ENCODE measurements at regions not wholly inside any gene's neighbourhood (a gene's known extent, or its start where the extent isn't known, plus 50 kb on each side); places are given as distances from the start of the nearest gene placed in this dataset.

DNA sequence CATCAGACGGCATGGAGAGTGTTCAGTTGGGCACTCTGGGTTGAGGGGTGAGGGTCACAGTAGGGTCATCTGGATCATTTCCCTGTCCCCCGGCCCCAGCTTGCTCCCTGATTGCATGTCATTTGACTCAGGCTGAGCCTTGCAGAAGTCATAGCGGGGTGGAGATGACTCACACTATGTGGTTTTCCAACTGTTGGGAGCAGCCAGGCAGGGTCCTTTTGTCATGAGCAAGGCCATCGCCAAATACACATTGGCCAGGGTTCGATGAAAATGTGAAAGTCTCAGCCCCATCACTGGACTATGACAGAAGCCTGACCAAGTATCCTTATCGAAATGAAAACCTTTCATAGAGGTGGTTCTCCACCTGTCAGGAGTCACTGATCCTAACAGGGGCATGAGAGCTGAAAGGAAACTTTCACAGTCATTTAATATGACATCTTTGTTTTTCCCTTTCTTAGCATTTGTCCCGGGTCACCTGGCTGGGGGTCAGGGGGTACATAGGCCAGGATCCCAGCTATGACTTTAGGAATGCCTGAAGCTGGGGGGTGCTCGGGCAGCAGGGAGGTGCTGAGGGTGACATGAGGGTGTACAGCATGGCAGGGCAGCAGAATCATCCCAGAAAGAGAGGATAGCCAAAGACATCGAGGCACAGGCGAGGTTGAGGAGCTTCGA is 70.2 kb upstream of the CD93 start:
- Histone ChIP-seq H3K4me3 (no peak overlapping the region), H3K27ac (peak overlapping the region; percentile 95)
- TF ChIP-seq, protein P1, sequence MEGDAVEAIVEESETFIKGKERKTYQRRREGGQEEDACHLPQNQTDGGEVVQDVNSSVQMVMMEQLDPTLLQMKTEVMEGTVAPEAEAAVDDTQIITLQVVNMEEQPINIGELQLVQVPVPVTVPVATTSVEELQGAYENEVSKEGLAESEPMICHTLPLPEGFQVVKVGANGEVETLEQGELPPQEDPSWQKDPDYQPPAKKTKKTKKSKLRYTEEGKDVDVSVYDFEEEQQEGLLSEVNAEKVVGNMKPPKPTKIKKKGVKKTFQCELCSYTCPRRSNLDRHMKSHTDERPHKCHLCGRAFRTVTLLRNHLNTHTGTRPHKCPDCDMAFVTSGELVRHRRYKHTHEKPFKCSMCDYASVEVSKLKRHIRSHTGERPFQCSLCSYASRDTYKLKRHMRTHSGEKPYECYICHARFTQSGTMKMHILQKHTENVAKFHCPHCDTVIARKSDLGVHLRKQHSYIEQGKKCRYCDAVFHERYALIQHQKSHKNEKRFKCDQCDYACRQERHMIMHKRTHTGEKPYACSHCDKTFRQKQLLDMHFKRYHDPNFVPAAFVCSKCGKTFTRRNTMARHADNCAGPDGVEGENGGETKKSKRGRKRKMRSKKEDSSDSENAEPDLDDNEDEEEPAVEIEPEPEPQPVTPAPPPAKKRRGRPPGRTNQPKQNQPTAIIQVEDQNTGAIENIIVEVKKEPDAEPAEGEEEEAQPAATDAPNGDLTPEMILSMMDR (IDR thresholded peaks at IDR 0.05) = no peak
- DNase-seq (ENCODE audit: low spot score) = peak; percentile 88

DNA sequence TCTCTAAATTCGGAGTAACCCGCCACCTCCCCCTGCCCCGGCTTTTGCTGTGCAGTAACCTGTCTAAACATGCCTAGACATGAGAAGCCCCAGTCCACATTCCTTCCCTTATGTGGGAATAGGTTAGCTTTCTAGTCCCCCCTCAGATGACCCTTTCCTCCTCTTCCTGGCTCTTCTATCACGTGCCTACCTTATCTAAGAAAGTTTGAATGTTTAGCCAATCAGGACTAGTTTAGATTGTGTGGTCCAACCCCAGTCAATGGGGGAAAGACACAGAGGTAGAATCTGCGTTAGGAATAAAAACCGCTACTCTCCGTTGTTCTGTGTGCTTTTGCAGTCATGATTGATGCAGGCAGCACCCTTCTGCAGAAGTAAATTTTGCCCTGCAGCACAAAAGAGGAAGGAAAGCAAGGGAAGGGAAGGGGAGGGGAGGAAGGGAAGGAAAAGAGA is 69.0 kb upstream of the CD93 start:
- H3K27ac ChIP-seq = peak overlapping the region; percentile 55 to 95
- DNase-seq (ENCODE audit: low spot score) = peak; percentile 58

DNA sequence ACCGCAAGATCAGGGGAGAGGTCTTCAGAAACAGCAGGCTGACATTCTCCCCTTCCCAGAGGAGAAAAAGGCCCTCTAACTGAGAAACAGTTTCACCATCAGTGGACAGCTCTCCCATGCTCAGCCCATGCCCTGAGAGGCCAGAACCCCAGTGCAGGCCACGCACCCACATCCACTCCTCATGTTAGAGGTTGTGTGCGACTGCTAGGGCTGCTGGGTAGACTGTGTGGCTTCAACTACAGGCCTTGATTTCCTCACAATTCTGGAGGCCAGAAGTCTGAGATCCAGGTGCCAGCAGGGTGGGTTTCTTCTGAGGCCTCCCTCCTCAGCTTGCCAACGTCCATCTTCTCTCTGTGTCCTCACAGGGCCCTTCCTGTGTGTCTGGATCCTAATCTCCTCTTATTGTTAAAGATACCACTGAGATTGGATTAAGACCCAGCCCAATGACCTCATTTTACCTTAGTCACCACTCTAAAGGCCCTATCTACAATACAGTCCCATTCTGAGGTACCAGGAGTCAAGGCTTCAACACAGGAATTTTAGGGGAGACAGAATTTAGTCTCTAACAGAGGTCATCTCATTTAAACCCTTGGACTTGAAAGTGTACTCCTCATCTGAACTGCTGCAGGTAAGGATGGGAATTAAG is 67.7 kb upstream of the CD93 start:
- Histone ChIP-seq H3K27ac (peak overlapping the region; percentile 94 to 95), H3K4me3 (no peak overlapping the region)
- DNase-seq (ENCODE audit: low spot score) = peak; percentile 69
- TF ChIP-seq, protein P1 (IDR thresholded peaks at IDR 0.05) = no peak

More for the DNA sequence above, 69.0 kb upstream of the CD93 start:
- TF ChIP-seq, protein P1 (IDR thresholded peaks at IDR 0.05) = no peak
- no peak overlapping the region for H3K4me3 ChIP-seq

DNA sequence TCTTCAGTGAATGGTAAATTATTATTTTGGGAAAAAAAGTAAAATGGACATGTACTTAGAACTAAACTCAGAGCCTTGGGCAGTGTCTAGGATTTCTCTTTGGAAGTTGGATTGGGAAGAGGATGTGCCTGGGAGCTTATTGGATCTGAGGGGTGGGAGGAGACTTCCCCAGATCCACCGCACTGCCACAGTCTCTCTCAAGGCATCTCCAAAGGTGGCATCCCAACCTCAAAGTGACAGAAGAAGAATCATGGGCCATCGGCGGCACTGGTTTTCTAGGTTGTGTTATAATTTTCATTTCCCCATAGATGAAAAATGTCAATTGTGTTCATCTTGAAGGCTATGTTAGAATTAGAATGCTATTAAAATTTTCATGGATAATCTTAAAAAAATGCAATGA is 66.8 kb upstream of the CD93 start:
- peak overlapping the region; percentile 94 to 95 for H3K27ac ChIP-seq

DNA sequence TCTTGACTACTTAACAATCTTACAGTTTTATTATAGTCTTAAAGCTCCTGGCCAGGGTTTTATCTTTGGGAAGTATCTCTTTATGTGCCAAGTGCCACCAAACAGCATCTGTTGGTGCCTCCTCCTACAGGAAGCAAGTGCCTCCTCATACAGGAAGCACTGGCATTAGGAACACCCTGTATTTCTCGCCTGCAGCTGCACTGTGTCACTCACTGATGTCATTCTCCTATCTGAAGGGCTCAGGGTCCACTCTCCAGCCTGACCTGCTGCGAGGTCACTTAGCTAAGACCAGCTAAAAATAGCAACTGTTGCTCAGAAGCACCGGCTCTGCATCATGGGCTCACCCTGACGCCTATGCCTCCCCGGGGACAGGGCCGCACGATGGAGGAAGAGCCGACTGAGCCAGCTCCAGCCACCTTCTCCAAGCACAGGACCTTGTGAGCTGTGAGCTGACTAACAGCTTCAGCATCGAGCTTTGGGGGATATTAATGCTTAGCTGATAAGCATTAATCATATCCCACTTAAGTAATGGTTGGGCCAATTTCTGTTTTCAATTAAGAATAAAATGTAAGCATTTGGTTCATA is 66.3 kb upstream of the CD93 start:
- DNase-seq (ENCODE audit: low spot score) = peak; percentile 97
- TF ChIP-seq, protein P1 (IDR thresholded peaks at IDR 0.05) = no peak
- peak overlapping the region; percentile 23 for H3K4me3 ChIP-seq
- peak overlapping the region; percentile 94 to 95 for H3K27ac ChIP-seq

More for the DNA sequence above, 66.8 kb upstream of the CD93 start:
- TF ChIP-seq, protein P1 (IDR thresholded peaks at IDR 0.05) = no peak
- DNase-seq (ENCODE audit: low spot score) = peak; percentile 65
- H3K4me3 ChIP-seq = no peak overlapping the region

DNA sequence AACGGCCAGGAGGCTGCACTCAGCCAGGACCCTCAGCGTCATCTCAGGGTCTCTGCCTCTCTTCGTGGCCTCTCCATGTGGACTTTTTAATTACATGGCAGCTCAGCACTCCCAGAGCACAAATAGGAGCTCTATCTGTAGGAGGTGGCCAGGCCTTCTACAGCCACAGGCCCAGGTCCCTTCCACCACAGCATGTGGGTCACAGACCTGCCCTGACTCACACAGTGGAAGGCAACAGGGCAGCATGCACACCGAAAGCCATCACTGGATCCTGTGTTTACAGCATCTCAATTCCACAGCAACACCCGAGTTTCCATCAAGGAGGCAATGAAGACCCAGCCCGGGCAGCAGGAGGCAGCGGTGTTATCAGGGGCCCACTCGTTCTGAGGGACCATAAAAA is 65.8 kb upstream of the CD93 start:
- peak; percentile 77 for DNase-seq (ENCODE audit: low spot score)
- H3K4me3 ChIP-seq = peak overlapping the region; percentile 23
- H3K27ac ChIP-seq = peak overlapping the region; percentile 94 to 95
- TF ChIP-seq, protein P1 (IDR thresholded peaks at IDR 0.05) = no peak

All from coronary artery (tissue), 2 donors.